GM21529 (cell line): ENCODE measurements at regions not wholly inside any gene's neighbourhood (a gene's known extent, or its start where the extent isn't known, plus 50 kb on each side); places are given as distances from the start of the nearest gene placed in this dataset.
"Not testable (repeated sequence)": the region's sequence is repeated elsewhere in the genome, so short reads cannot be mapped to it uniquely, and the experiment has no call there.

Source experiments
- ATAC-seq: cut with Tn5 transposase; IDR thresholded peaks from one replicate; pipeline ENCODE4 v1.9.1; 2021; ENCODE audit not compliant: unreplicated experiment

DNA sequence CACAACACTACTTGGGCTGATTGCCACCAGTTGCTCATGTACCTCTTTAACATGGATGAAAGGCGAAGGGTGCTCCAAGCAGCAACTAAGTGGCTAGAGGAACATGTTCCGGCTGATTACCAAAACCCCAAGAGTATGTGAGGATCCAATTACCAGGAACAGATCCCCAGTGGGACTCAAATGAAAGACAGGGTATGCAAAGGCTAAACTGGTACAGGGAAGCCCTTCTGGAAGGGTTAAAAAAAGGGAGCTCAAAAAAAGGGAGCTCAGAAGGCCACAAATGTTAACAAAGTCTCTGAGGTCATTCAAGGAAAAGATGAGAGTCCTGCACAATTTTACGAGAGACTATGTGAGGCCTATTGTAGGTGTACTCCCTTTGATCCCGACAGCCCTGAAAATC, 604.7 kb downstream of the UQCRFS1 start:
- ATAC-seq, result no peak

DNA sequence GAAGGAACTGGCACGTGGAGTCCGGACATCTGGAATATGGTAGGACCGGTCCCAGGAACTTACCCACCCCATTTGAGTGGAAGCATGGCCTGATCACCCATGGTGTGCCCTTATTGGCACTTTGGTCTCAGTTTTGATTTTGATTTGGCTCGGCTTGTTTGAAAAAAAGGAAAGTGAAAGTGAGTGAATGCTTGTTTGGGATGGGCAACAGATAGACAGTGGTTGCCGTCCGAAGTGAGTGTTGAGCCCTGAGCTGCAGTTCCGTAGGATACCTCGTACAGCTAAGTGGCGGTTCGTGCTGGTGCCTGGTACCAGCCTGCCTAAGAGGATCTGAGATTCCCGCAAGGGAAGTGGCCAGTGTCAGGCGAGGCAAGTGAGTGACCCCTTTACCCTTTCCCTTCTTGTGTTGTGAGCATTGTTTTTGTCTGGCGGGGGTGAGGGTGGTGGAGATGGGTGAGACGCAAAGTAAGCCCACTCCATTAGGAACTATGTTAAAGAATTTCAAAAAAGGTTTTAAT, 605.8 kb downstream of the UQCRFS1 start:
- ATAC-seq, result no peak

DNA sequence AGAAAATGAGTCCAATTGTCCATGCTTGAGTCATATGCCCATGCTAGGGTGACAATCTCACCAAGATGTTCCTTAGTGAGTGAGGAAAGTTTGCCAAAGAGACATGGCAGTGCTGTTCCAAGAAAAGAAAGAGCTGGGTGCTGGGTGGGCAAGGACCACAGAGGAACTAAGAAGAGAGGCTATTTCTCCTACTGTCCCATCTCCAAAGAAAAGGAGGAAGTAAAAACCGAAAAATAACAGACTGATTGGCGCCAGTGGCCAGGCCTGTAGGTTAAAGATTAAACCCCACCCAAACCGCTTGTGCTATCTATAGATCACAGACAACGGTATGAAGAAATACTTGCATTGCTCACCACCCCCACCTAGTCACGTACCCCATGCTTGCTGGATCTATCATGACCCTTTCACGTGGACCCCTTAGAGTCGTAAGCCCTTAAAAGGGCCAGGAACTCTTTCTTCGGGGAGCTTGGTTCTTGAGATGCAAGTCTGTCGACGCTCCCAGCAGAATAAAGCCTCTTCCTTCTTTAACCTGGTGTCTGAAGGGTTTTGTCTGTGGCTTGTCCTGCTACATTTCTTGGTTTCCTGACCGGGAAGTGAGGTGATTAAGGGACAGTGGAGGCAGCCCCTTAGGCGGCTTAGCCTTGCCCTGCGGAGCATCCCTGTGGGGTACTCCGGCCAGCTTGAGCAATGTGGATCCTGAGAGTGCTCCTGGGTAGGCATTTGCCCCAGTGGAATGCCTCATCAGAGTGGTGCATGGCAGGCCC, 606.5 kb downstream of the UQCRFS1 start:
- ATAC-seq, result no peak

GRCh38 chr19:28605501-28606268, 607.3 kb downstream of the UQCRFS1 start:
- ATAC-seq, result no peak

GRCh38 chr19:28603453-28603852, 609.5 kb downstream of the UQCRFS1 start:
- no peak for ATAC-seq

- no peak for ATAC-seq
Measured at GRCh38 chr19:28602675-28603298, 610.2 kb downstream of the UQCRFS1 start.

DNA sequence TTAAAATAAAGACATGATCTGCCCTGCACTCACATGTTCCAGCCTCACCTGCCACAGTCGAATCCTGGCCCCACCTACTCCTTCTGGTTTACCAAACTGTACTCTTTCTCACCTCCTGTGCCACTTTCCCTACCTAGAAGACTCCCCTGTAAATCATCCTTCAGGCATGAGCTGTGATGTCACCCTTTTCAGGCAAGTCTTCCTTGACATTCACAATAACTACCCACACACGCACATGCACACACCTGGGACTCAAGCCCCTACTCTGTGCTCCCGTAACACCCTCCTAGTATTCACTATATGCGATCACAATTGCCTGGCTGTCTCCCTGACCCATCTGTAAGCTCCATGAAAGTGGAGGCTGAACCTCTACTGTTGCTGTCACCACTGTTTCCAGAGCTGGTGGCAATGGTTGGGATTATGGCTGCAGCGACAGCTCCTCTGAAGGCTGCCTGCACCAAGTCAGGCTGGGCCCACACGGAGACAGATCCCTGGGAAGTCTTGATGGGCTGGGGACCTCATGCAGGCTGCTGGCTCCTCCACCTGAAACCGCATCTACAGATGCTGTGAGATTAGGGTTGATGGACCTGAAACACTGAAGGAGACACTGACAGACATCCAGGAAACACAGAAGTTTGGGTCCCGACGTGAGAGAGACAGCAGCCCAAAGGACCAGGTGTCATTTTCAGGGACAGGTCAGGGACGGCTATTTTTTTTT, 611.1 kb downstream of the UQCRFS1 start:
- no peak for ATAC-seq

DNA sequence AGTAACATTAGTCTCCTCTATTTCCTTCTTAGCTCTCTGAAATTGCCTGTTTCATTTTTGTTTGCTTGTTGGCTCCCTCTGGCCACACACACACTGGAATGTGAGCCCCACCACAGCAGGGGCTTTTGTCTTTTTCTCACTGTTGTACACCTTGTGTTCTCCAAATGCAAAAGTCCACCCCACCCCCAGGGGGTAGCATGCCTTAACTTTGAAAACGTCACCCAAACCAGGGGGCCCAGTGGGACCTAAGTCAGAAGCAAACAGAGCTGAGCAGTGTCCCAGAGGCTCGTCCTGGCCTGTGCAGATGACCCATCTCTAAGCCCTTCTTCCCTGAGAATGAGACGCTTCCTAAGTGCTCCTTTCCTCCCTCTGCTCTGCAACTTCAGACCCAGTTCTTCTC, 614.1 kb downstream of the UQCRFS1 start:
- ATAC-seq, result no peak

DNA sequence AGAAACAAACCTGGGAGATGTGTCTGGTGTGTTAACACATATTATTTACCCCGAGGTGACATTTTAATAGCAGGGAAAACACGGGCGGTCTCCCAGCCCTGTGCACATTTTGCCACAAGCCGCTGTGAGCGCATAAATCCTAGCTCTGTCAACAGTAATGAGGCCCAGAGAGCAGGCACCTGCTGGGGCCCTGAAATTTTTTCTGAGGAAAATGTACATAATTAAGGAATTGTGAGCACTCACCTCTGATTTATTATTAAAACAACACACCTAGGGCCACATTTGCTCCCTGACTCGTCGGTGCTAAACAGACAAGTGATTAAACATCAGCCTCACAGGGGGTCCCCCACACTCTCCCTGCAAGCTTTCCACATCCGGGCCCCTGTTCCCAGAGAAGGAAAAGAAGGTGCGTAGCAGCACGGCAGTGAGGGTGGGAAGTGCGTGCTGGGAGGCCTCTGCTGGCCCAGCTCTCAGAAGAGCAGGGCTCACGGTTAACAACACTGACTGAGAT, 616.3 kb downstream of the UQCRFS1 start:
- ATAC-seq, result no peak

- ATAC-seq, result no peak
Measured at GRCh38 chr19:28595722-28596480, 617.0 kb downstream of the UQCRFS1 start.

DNA sequence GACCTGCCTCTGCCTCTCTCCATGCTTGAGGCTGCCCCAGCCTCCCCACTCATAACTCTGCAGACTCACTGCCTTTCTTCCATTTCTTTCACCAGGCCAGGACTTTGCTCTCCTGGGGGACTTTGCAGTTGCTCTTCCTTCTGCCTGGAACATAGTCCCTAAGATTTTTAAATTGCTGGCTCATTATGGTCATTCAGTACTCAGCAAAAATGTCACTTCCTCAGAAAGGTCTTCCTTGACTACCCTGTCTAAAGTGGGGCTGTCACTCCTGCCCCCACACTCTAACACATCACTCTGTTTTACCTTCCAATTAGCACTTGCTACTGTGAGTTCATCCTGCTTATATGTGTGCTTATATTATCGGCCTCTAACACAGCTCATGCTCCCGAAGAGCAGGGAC, 618.2 kb downstream of the UQCRFS1 start:
- ATAC-seq, result no peak

DNA sequence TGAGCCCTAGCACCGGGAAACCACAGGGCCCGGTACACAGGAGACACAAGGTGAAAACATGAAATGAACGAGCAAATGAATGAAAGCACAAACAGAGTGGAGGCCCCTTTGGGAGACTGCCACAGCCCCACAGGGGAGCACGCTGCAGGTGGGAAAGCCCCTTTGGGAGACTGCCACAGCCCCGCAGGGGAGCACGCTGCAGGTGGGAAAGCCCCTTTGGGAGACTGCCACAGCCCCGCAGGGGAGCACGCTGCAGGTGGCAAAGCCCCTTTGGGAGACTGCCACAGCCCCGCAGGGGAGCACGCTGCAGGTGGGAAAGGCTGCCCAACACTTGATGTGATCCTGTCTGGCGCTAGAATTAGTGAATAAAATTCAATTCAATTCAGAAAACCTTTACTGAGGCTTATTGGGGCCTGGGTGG, 623.0 kb downstream of the UQCRFS1 start:
- ATAC-seq, result not testable (repeated sequence)

- ATAC-seq, result no peak
Measured at GRCh38 chr19:28586474-28586873, 626.5 kb downstream of the UQCRFS1 start.

DNA sequence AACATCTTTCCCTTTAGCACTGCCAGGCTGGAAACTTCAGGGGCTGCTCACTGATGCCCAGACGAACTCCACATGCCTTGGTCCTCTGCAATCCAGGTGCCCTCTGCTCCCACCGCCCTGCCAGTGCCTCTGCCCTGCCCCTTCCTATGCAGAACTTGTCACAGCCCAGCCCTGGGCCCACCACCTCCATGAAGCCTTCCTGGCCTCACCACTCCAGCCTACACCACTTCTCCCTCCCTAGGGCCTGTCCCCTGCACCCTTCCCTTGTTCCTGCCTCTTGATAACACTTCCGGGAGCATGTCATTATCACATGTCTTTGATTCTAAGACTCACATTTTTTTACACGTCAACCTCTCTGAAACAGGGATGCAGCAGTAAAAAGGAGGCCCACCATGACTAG, 627.2 kb downstream of the UQCRFS1 start:
- ATAC-seq, result no peak

DNA sequence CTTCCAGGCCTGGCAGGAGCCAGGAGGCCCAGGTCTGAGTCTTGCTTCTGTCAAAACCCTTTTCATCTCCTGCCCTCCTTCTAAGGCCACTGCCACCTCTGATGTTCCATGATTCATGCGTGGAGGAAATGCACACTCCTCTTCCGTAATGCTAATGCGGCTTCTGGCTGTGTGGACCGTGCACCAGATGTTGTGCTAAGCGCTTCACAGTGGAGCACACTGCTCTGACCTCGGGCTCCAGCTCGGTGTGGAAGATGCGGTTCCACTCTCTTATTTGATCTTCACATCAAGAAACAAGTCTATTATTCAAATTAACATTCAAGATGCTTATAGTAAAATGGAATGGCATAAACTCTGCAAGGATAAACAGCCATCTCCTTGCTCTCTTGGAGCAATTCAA, 629.2 kb downstream of the UQCRFS1 start:
- ATAC-seq, result no peak

DNA sequence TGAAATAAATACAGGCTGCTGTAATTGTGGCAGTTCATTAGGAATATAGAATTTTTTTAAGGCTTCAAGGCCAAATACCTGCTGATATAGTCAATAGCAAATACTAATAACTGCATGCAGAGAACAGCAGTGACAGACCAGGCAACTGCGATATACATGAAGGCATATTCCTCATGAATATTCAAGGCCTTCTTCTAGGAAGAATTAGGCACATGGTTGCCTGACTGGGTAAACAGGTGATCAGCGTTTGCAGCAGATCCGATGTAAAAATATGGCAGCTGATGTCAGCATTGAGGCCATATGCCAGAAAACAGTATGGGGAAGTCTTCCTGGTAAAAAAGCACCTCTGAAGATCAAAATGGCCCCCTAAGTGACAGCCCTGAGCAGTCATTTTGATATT, 629.7 kb downstream of the UQCRFS1 start:
- ATAC-seq, result no peak

GRCh38 chr19:28582796-28583195, 630.2 kb downstream of the UQCRFS1 start:
- ATAC-seq, result no peak

- no peak for ATAC-seq
Measured at GRCh38 chr19:28582344-28582743, 630.6 kb downstream of the UQCRFS1 start.

GRCh38 chr19:28581468-28581770, 631.5 kb downstream of the UQCRFS1 start:
- ATAC-seq, result no peak

DNA sequence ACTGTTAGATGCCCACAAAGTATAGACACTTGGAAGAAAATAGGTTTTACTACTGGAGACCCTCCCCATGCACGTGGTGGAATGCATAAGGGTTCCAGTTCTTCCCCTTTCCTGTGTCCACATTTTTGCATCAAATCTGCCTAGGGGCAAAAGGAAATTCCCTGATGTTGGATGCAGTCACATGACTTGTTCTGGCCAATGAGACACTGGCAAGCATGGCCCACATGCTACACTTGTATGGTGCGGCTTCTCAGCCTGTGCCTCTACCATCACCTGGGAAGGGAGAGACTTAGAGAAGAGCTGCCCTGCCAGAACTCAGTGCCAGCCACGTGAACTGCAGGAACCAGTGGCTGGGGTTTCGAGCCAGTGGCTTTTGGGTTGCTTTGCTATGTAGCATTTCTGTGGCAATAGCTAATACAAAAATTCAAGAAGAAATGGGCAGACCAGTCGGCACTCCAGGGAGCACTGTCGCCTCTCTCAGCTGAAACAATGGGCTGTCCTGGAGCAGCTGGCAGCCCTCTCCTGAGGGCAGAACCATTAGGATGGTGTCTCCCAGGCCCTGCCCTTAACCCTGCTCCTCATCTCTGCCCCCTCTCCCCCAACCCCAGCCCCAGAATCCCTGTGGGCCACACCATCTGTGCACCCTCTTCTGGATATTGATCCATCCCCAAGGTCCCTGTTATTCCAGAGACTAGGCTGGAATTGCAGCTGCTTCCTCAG, 634.0 kb downstream of the UQCRFS1 start:
- no peak for ATAC-seq
